ENCODE measurements at regions not wholly inside any gene's neighbourhood (a gene's known extent, or its start where the extent isn't known, plus 50 kb on each side); places are given as distances from the start of the nearest gene placed in this dataset.
"Not testable (repeated sequence)": the region's sequence is repeated elsewhere in the genome, so short reads cannot be mapped to it uniquely, and the experiment has no call there.

GRCh38 chr11:116044941-116045340 is 540.7 kb upstream of the CADM1 start:
- 34% methylated on average over 8 of the region's 10 CpGs for WGBS (ENCODE audit: missing lambda C conversion rate)
- no peak for FAIRE-seq

GRCh38 chr11:116044520-116044919 is 540.3 kb upstream of the CADM1 start:
- H3K9me3 ChIP-seq = no peaks in the 10 kb centered on the region
- no peak for FAIRE-seq
- ATAC-seq = no peak
- H3K4me2 ChIP-seq = no peak overlapping the region
- H3K27ac ChIP-seq = no peak overlapping the region
- ChIA-PET POLR2A (no interaction called here), CTCF (no interaction called here)
- DNase-seq (ENCODE audit: low read depth in 1 of 2, low spot score in 1 of 2) = no peak
- TF ChIP-seq RARB (CRISPR knock-in tag; IDR thresholded peaks at IDR 0.05) = no peak
- TF ChIP-seq HOXB5 (CRISPR knock-in tag; IDR thresholded peaks at IDR 0.05) = no peak
- no peak for TF ChIP-seq HEYL (CRISPR knock-in tag; IDR thresholded peaks at IDR 0.05)
- TF ChIP-seq CTCF (IDR thresholded peaks at IDR 0.05) = no peak
- no peak for TF ChIP-seq POLR2AphosphoS2 (conservative IDR thresholded peaks at IDR 0.05; ENCODE audit: low read length)
- TF ChIP-seq CBX8 (IDR thresholded peaks at IDR 0.05) = no peak
- TF ChIP-seq E2F6 (IDR thresholded peaks at IDR 0.05; ENCODE audit: borderline replicate concordance, low read depth) = no peak
- WGBS (ENCODE audit: missing lambda C conversion rate) = 2% methylated on average over 4 of the region's 4 CpGs
- H3K4me1 ChIP-seq = no peaks in the 10 kb centered on the region
- H3K4me3 ChIP-seq = no peak overlapping the region

More at GRCh38 chr11:116044941-116045340, 540.7 kb upstream of the CADM1 start:
- Histone ChIP-seq H3K9me3 (no peaks in the 10 kb centered on the region), H3K27ac (no peak overlapping the region), H3K4me2 (no peak overlapping the region), H3K4me3 (no peak overlapping the region), H3K4me1 (no peaks in the 10 kb centered on the region)
- DNase-seq (ENCODE audit: low read depth in 1 of 2, low spot score in 1 of 2) = no peak
- no peak for ATAC-seq
- TF ChIP-seq FOXS1 (CRISPR knock-in tag; IDR thresholded peaks at IDR 0.05) (no peak), JUNB (IDR thresholded peaks at IDR 0.05) (no peak), SMC3 (IDR thresholded peaks at IDR 0.05) (no peak)
- ChIA-PET POLR2A (no interaction called here), CTCF (interaction anchor here (1.5 kb wide), 1 partner anchor 9 kb away, joined by 4 read pairs; no protein-coding TSS in a partner anchor)

- WGBS (ENCODE audit: missing lambda C conversion rate) = 0% methylated on average over 2 of the region's 2 CpGs
- FAIRE-seq (no peak), DNase-seq (ENCODE audit: low read depth in 1 of 2, low spot score in 1 of 2) (no peak), ATAC-seq (no peak)
- Histone ChIP-seq H3K4me2 (no peak overlapping the region), H3K4me3 (no peak overlapping the region), H3K4me1 (no peaks in the 10 kb centered on the region), H3K9me3 (no peaks in the 10 kb centered on the region), H3K27ac (no peak overlapping the region)
- CTCF ChIA-PET = no interaction called here
- POLR2A ChIA-PET = no interaction called here
- TF ChIP-seq FOSB (CRISPR knock-in tag; IDR thresholded peaks at IDR 0.05) = no peak
- TF ChIP-seq POLR2A (IDR thresholded peaks at IDR 0.05; ENCODE audit: low read length) = no peak
- no peak for TF ChIP-seq RAD21 (conservative IDR thresholded peaks at IDR 0.05 in 1 of 2, IDR thresholded peaks at IDR 0.05 in 1 of 2)
- no peak for TF ChIP-seq HOXB13 (CRISPR knock-in tag; IDR thresholded peaks at IDR 0.05; ENCODE audit: low read depth)
- TF ChIP-seq BHLHE40 (IDR thresholded peaks at IDR 0.05; ENCODE audit: low read depth, low read length) = no peak
- TF ChIP-seq ZC3H11A (IDR thresholded peaks at IDR 0.05) = no peak
- TF ChIP-seq PBX3 (IDR thresholded peaks at IDR 0.05) = no peak
- TF ChIP-seq ESRRA (IDR thresholded peaks at IDR 0.05; ENCODE audit: borderline replicate concordance, low read length) = no peak
- no peak for TF ChIP-seq KDM1A (IDR thresholded peaks at IDR 0.05; ENCODE audit: low read depth)
- no peak for TF ChIP-seq HDAC2 (IDR thresholded peaks at IDR 0.05)
- no peak for TF ChIP-seq NR3C1 (IDR thresholded peaks at IDR 0.05)
- no peak for TF ChIP-seq FOSL2 (IDR thresholded peaks at IDR 0.05)
- no peak for TF ChIP-seq FOSL2 (CRISPR knock-in tag; IDR thresholded peaks at IDR 0.05)
- TF ChIP-seq GATA3 (IDR thresholded peaks at IDR 0.05; ENCODE audit: borderline replicate concordance) = no peak
These were observed 539.6 kb upstream of the CADM1 start for GRCh38 chr11:116043857-116044256.

- POLR2A ChIA-PET; CTCF ChIA-PET; H3K4me2 ChIP-seq; H3K9me3 ChIP-seq; H3K4me3 ChIP-seq; DNase-seq (ENCODE audit: low read depth in 1 of 2, low spot score in 1 of 2); H3K4me1 ChIP-seq; H3K27ac ChIP-seq; ATAC-seq; FAIRE-seq: not testable (repeated sequence)
- 53% methylated on average over 3 of the region's 6 CpGs for WGBS (ENCODE audit: missing lambda C conversion rate)
These were observed 538.8 kb upstream of the CADM1 start for GRCh38 chr11:116043059-116043458.
